HL-60/S4 (cell line): ENCODE measurements at regions not wholly inside any gene's neighbourhood (a gene's known extent, or its start where the extent isn't known, plus 50 kb on each side); places are given as distances from the start of the nearest gene placed in this dataset.

Experiments used
- in situ Hi-C: fragments of 300-500 bp; cut with MboI; formaldehyde crosslinking; loops from 2 replicates; pipeline ENCODE4 v1.14.3; 2022; ENCODE audit warnings: low sequenced_read_pairs

- in situ Hi-C loops: no loop called here
Observed at GRCh38 chr20:43804781-43805180, 78.0 kb upstream of the GTSF1L start.

- in situ Hi-C loops: no loop called here
Observed at GRCh38 chr20:43803276-43803675, 76.5 kb upstream of the GTSF1L start.

- in situ Hi-C loops: no loop called here
Observed at GRCh38 chr20:43800186-43800585, 73.4 kb upstream of the GTSF1L start.

GRCh38 chr20:43799741-43800140 lies 72.9 kb upstream of the GTSF1L start:
- in situ Hi-C loops: no loop called here

DNA sequence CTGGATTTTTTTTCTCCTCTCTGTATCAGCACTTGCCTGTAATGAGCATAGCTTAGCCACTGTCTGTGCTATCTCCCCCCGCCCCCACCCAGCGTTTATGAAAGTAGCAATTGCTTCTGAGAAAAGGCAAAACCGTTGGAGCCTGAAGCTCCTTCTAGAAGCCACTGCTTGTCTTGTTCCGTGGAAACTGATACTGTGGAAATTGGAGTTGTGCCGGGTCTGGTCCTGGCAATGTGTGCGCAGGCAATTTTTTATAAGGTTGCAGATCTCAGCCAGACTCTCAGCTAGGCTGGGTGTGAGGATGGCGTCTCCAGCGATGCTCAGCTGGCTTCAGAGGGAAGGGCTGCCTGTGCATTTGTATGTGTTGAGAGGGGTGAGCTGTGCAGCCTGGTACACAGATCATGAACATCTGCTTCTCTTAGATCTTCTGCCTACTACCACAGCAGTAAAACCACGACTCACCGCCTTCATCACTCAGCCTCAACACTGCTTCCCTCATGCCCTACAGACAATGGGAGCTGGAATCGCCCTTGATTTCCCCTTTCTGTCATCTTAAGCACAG lies 72.4 kb upstream of the GTSF1L start:
- in situ Hi-C loops: no loop called here

DNA sequence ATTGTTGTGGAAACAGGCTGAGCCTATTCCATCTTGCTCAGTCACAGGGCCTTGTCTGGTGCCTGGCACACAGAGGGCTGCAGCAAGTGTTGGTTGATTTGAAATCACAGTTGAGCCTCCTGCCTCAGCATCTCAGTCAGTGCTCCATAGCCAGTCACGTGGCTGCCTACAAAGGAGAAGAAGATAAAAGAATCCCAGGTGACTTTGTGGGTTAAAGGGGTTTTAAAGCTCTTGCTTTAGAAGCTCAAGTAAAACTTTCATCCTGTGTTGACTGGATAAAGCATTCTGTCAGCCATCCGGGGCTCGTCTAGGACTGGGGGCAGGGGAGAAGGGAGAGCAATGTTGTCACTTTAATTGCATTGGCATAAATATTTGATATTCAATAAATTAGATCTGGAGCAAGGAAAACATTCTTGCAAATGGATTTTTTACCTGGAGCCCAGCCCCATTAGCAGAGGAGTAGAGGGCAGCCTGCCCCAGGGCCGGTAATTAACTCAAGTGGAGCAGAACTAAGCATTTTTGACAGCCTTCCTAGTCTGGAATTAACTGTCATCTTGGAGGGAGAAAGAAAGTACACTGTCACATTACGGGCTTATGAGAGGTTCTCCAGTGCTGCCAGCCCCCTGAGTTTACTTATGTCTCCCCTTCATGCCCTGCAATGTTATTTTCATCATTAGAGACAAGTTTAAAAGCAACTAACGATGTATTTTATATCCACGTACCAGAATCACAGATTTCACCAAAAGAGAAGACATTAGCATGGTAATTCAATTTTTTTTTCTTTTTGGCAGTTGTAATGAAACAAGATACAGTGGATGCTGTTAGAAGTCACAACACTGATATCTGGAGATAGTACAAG lies 71.7 kb upstream of the GTSF1L start:
- in situ Hi-C loops: no loop called here

DNA sequence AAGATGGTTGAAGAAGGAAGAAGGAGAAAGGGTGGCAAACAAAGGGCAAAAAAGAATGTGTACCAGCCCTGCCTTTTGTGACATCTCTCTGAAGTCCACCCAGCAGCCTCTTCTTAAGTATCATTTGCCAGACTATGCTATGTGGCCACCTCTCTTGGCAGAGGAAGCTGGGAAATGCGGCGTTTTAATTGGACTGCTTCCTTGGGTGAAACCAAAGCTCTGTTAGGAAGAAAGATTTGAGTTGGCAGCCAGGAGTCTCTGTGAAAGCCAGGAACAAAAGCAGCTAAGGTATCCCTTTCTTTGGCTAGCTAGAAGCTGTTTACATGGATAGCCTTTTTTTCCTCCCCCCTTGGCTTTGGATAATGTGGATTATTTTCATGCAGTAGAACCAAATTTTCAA lies 67.5 kb upstream of the GTSF1L start:
- in situ Hi-C loops: no loop called here

DNA sequence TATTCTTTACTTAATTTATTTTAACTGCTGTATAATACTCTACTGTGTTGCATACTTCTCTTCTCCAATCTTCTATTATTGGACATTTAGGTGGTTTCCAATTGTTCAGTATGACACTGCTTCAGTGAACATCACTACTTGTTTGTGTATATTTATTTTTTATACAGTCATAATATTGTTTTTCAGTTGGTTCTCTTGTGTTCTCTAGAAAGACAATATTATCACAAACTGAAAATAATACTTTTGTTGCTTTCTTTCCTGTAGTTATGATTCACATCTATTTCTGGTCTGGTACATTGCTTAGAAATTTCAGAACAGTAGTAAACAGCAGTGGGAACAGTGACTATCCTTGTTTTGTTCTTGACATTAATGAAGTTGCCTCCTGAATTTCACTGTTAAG lies 62.8 kb upstream of the GTSF1L start:
- in situ Hi-C loops: no loop called here

DNA sequence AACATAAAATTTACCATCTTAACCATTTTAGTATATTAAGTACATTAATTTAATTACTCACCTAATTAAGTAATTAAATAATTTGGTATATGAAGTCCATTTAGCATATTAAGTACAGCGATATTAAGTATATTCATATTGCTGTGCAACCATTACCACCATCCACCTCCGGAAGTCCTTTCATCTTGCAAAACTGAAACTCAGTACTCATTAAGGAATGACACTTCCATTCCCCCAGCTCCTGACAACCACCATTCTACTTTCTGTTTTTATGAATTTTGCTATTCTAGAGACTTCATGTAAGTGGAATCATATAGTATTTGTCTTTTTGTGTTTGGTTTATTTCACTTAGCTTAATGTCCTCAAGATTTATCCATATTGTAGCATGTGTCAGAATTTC lies 61.1 kb upstream of the GTSF1L start:
- in situ Hi-C loops: no loop called here

- in situ Hi-C loops: no loop called here
Observed at GRCh38 chr20:43786885-43787284, 60.1 kb upstream of the GTSF1L start.

DNA sequence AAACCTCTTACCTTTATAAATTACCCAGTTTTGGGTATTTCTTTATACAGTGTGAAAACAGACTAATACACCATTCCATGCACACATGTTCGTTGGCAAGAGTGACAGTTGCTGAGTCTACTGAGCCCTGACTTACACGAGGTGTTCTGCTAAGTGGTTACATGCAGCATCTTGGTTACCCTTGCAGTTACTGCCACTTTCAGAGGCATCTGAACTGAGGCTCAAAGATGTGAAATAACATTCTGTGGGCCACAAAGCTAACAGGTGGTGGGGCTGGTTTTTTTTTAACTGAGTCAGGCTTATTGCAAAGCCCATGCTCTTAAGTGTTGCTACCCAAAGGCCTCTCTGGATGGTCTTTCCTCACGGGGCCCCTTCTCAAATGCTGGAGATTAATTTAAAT lies 54.4 kb upstream of the GTSF1L start:
- in situ Hi-C loops: no loop called here

DNA sequence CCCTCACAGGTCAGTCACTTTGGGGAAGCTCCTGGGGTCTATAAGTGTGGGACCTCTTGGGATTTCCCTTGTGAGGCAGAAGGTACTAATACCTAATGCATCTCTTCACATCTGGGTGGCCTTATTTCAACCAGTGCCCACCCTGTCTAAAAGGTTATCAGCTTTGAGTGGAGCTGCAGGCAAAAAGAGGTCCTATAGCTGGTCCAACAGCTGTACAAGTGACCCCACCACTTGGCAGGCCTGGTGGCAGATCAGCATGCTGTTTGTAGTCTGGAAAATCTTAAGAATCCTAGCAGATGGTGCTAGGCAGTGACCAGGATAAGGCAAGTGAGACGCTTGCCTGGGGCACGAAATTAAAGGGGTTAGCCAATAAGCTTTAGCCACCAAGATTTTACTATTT lies 51.6 kb upstream of the GTSF1L start:
- in situ Hi-C loops: no loop called here

DNA sequence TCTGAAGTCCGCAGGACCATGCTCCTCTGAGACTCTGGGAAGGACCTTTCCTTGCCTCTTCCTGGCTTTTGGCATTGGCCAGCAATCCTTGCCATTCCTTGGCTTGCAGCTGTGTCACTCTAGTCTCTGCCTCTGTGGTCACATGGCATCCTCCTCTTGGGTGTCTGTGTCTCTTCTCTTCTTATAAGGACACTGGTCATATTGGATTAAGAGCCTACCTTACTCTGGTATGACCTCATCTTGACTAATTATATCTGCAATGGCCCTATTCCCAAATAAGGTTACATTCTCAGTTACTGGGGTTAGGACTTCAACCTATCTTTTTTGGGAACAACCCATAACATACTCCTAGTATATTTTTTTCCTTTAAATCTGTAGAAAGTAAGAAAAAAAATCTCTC lies 49.9 kb upstream of the GTSF1L start:
- in situ Hi-C loops: no loop called here
